ENCODE measurements at regions not wholly inside any gene's neighbourhood (a gene's known extent, or its start where the extent isn't known, plus 50 kb on each side); places are given as distances from the start of the nearest gene placed in this dataset.

- TF ChIP-seq CTCF (IDR thresholded peaks at IDR 0.05; ENCODE audit: low read depth, low read length, missing input control) (no peak), GABPA (IDR thresholded peaks at IDR 0.05 in 1 of 2, conservative IDR thresholded peaks at IDR 0.05 in 1 of 2) (no peak), MAX (IDR thresholded peaks at IDR 0.05) (no peak), JUND (IDR thresholded peaks at IDR 0.05) (no peak), NR2F2 (IDR thresholded peaks at IDR 0.05) (no peak), TAF1 (conservative IDR thresholded peaks at IDR 0.05) (no peak), REST (IDR thresholded peaks at IDR 0.05) (no peak), FOXA2 (IDR thresholded peaks at IDR 0.05) (no peak), RAD21 (IDR thresholded peaks at IDR 0.05) (no peak), SP1 (IDR thresholded peaks at IDR 0.05) (no peak), ATF3 (IDR thresholded peaks at IDR 0.05) (no peak)
These were observed 617.0 kb downstream of the PYDC2 start for GRCh38 chr3:192077795-192078497.

Data from liver (tissue), 3 donors.